ENCODE measurements at regions not wholly inside any gene's neighbourhood (a gene's known extent, or its start where the extent isn't known, plus 50 kb on each side); places are given as distances from the start of the nearest gene placed in this dataset.

DNA sequence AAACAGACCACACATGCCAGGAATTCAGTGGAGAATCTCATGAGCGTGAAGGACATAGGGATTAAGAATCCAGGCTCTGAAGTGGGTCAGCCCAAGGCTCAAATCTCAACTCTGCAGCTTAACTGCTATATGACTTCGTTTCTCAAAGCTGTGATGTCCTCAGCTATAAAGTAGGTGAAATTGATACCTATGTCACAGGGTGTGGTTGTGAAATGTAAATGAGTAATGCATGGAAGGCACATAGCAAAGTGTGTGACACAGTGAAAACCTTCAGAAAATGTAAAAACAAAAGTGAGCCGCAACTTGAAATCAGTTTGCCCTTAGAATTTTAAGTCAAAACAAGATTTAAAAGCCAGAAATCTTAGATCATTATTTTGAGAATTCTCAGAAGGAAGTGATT is 145.7 kb upstream of the PRMT6 start:
- H3K4me3 ChIP-seq (replicated peaks in 1 of 3; ENCODE audit: low read depth in 2 of 3, low read length in 3 of 3), result no peak overlapping the region
- TF ChIP-seq, protein P1, sequence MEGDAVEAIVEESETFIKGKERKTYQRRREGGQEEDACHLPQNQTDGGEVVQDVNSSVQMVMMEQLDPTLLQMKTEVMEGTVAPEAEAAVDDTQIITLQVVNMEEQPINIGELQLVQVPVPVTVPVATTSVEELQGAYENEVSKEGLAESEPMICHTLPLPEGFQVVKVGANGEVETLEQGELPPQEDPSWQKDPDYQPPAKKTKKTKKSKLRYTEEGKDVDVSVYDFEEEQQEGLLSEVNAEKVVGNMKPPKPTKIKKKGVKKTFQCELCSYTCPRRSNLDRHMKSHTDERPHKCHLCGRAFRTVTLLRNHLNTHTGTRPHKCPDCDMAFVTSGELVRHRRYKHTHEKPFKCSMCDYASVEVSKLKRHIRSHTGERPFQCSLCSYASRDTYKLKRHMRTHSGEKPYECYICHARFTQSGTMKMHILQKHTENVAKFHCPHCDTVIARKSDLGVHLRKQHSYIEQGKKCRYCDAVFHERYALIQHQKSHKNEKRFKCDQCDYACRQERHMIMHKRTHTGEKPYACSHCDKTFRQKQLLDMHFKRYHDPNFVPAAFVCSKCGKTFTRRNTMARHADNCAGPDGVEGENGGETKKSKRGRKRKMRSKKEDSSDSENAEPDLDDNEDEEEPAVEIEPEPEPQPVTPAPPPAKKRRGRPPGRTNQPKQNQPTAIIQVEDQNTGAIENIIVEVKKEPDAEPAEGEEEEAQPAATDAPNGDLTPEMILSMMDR (IDR thresholded peaks at IDR 0.05), result no peak
- no peak overlapping the region for H2AFZ ChIP-seq (ENCODE audit: insufficient read depth, low read depth, low read length, poor library complexity, severe bottlenecking)
- no peaks in the 10 kb centered on the region for H3K79me2 ChIP-seq (ENCODE audit: insufficient read depth, low read length)
- no peaks in the 10 kb centered on the region for H3K9me3 ChIP-seq (replicated peaks in 1 of 2; ENCODE audit: control insufficient read depth in 1 of 2, insufficient read depth in 1 of 2, low read length in 2 of 2)
- H3K27me3 ChIP-seq (ENCODE audit: control insufficient read depth in 2 of 2, insufficient read depth in 2 of 2, low read length in 2 of 2), result no peaks in the 10 kb centered on the region
- no peaks in the 10 kb centered on the region for H4K20me1 ChIP-seq (ENCODE audit: insufficient read depth, low read length)
- no peak overlapping the region for H3K9ac ChIP-seq (ENCODE audit: insufficient read depth, low read length, poor library complexity, severe bottlenecking)
- Mint-ChIP-seq H3K9me3 (peaks cover 0 to 2% (median 0%) of the 10 kb centered on the region in 7 donors), H3K27ac (no peak overlapping the region), H3K27me3 (ENCODE audit: low read depth in 3 of 3) (no peaks in the 10 kb centered on the region), H3K4me3 (no peak overlapping the region), H3K36me3 (no peaks in the 10 kb centered on the region), H3K4me1 (no peaks in the 10 kb centered on the region)
- H3K36me3 ChIP-seq (replicated peaks in 1 of 2; ENCODE audit: control insufficient read depth in 1 of 2, insufficient read depth in 2 of 2, low read length in 2 of 2), result no peaks in the 10 kb centered on the region
- DNase-seq, result no peak
- H3K4me2 ChIP-seq (replicated peaks; ENCODE audit: extremely low read depth, low read length, poor library complexity, severe bottlenecking), result no peak overlapping the region
- no peaks in the 10 kb centered on the region for H3K4me1 ChIP-seq (ENCODE audit: control insufficient read depth in 1 of 2, insufficient read depth in 2 of 2, low read length in 2 of 2)
- no CpG with 5 or more reads among the region's 3 CpGs for WGBS (ENCODE audit: insufficient coverage)
- intact Hi-C loops (cut with micrococcal nuclease), result no loop called here
- H3K27ac ChIP-seq (ENCODE audit: low read depth in 1 of 2, low read length in 2 of 2), result no peak overlapping the region

DNA sequence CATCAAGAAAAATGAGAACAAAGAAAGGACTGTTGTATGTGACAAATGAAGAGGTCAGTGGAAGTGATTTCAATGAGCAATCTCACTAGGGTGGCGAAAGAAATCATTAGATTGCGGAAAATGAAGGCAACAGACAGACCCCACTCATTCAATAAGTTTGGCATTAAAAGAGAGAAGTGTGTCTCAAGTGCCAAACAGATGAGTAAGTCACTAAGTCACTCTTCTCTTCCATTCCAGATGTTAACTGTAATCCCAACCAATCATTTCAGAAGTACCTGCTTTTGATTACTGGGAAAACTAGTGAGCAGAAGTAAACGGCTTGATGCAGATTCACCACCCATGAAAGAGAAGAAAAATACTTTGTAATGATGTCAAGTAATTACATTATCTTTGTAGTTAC is 144.3 kb upstream of the PRMT6 start:
- Mint-ChIP-seq H3K4me3 (no peak overlapping the region), H3K4me1 (no peaks in the 10 kb centered on the region), H3K9me3 (peaks cover 0 to 2% (median 0%) of the 10 kb centered on the region in 7 donors), H3K36me3 (no peaks in the 10 kb centered on the region), H3K27ac (no peak overlapping the region), H3K27me3 (ENCODE audit: low read depth in 3 of 3) (no peaks in the 10 kb centered on the region)
- no CpG with 5 or more reads among the region's 3 CpGs for WGBS (ENCODE audit: insufficient coverage)
- Histone ChIP-seq H3K9ac (ENCODE audit: insufficient read depth, low read length, poor library complexity, severe bottlenecking) (no peak overlapping the region), H3K9me3 (replicated peaks in 1 of 2; ENCODE audit: control insufficient read depth in 1 of 2, insufficient read depth in 1 of 2, low read length in 2 of 2) (no peaks in the 10 kb centered on the region), H3K27ac (ENCODE audit: low read depth in 1 of 2, low read length in 2 of 2) (no peak overlapping the region), H3K4me3 (replicated peaks in 1 of 3; ENCODE audit: low read depth in 2 of 3, low read length in 3 of 3) (no peak overlapping the region), H3K27me3 (ENCODE audit: control insufficient read depth in 2 of 2, insufficient read depth in 2 of 2, low read length in 2 of 2) (no peaks in the 10 kb centered on the region), H3K4me1 (ENCODE audit: control insufficient read depth in 1 of 2, insufficient read depth in 2 of 2, low read length in 2 of 2) (no peaks in the 10 kb centered on the region), H3K4me2 (replicated peaks; ENCODE audit: extremely low read depth, low read length, poor library complexity, severe bottlenecking) (no peak overlapping the region), H3K36me3 (replicated peaks in 1 of 2; ENCODE audit: control insufficient read depth in 1 of 2, insufficient read depth in 2 of 2, low read length in 2 of 2) (no peaks in the 10 kb centered on the region), H2AFZ (ENCODE audit: insufficient read depth, low read depth, low read length, poor library complexity, severe bottlenecking) (no peak overlapping the region), H3K79me2 (ENCODE audit: insufficient read depth, low read length) (no peaks in the 10 kb centered on the region), H4K20me1 (ENCODE audit: insufficient read depth, low read length) (no peaks in the 10 kb centered on the region)
- intact Hi-C loops (cut with micrococcal nuclease), result no loop called here
- TF ChIP-seq, protein P1 (IDR thresholded peaks at IDR 0.05), result no peak
- no peak for DNase-seq
